GM12878 (cell line): ENCODE measurements at regions not wholly inside any gene's neighbourhood (a gene's known extent, or its start where the extent isn't known, plus 50 kb on each side); places are given as distances from the start of the nearest gene placed in this dataset.

Source experiments
- ATAC-seq: fragments of 200-7000 bp; cut with Tn5 transposase; 3 replicates; pipeline ENCODE4 v1.9.1; 2020; ENCODE audit warnings: mild to moderate bottlenecking, moderate library complexity
- BruUV-seq: library from RNA; stranded (reverse); fragments of 400-500 nt; replicated peaks from 2 replicates; lab custom pipeline; 2021; lab: Mats Ljungman, UMichigan
- CTCF ChIA-PET: fragments of 300-600 bp; sonication (Branson Sonifier 250); formaldehyde crosslinking; extraction: SDS; loops from one replicate; lab custom pipeline; 2021; ENCODE audit warnings: inconsistent platforms; lab: Yijun Ruan, JAX
- POLR2A ChIA-PET: fragments of 350-600 bp; formaldehyde crosslinking; extraction: SDS; loops from one replicate; lab custom pipeline; 2021; ENCODE audit warnings: inconsistent platforms; lab: Charles Lee
- RAD21 ChIA-PET: fragments of 300-600 bp; sonication (Branson Sonifier 250); formaldehyde crosslinking; loops from one replicate; lab custom pipeline; 2023; ENCODE audit warnings: antibody characterized with exemption; ENCODE audit not compliant: unreplicated experiment; lab: Charles Lee
- SMC1A ChIA-PET: fragments of 300-600 bp; sonication (Branson Sonifier 250); formaldehyde crosslinking; loops from one replicate; lab custom pipeline; 2023; ENCODE audit not compliant: unreplicated experiment, uncharacterized antibody; lab: Charles Lee
- DNase-seq: peaks from one replicate; pipeline ENCODE4 v3.0.0-alpha.2; 2011; ENCODE audit warnings: low read depth, low spot score
- FAIRE-seq: peaks from 3 replicates; lab custom pipeline; 2011; peaks lifted over from hg19 to GRCh38; lab: Jason Lieb, UNC
- H2AFZ ChIP-seq: 2 replicates; pipeline ENCODE4 v1.6.0; 2011; ENCODE audit warnings: low read depth, low read length, control low read depth; ENCODE audit not compliant: control insufficient read depth
- H3K27ac ChIP-seq: 2 replicates; pipeline ENCODE4 v1.5.1; 2011; ENCODE audit warnings: control low read depth; ENCODE audit not compliant: control insufficient read depth, insufficient read depth
- H3K27me3 ChIP-seq, 2 experiments: replicated peaks in 1 of 2; 2 replicates each; pipeline versions ENCODE4 v1.6.0 to v1.6.1; 2011; ENCODE audit warnings: low read length in 1 of 2; ENCODE audit not compliant: control insufficient read depth in 2 of 2, insufficient read depth in 2 of 2
- H3K36me3 ChIP-seq, 2 experiments: 2 replicates each; pipeline ENCODE4 v1.5.1; 2011; ENCODE audit warnings: low read length in 1 of 2; ENCODE audit not compliant: control insufficient read depth in 2 of 2, insufficient read depth in 2 of 2
- H3K4me1 ChIP-seq: 2 replicates; pipeline ENCODE4 v1.6.1; 2011; ENCODE audit warnings: mild to moderate bottlenecking, low read length, moderate library complexity, mixed read lengths; ENCODE audit not compliant: control insufficient read depth, insufficient read depth
- H3K4me2 ChIP-seq: 2 replicates; pipeline ENCODE4 v1.6.0; 2011; ENCODE audit warnings: control low read depth; ENCODE audit not compliant: control insufficient read depth, insufficient read depth
- H3K4me3 ChIP-seq: fragments of 200-600 bp; sonication (generic); 2 replicates; pipeline ENCODE4 v1.5.1; 2016
- H3K79me2 ChIP-seq: 2 replicates; pipeline ENCODE4 v1.6.0; 2011; ENCODE audit warnings: low read length; ENCODE audit not compliant: control insufficient read depth, insufficient read depth
- H3K9ac ChIP-seq: 2 replicates; pipeline ENCODE4 v1.8.0; 2011; ENCODE audit warnings: low read length, control low read depth, mixed read lengths; ENCODE audit not compliant: control insufficient read depth, insufficient read depth
- H3K9me3 ChIP-seq: replicated peaks from 3 replicates; pipeline ENCODE4 v1.5.1; 2011; ENCODE audit warnings: mild to moderate bottlenecking, low read length; ENCODE audit not compliant: control insufficient read depth, insufficient read depth
- H4K20me1 ChIP-seq: 2 replicates; pipeline ENCODE4 v1.6.0; 2011; ENCODE audit not compliant: control insufficient read depth, insufficient read depth
- BHLHE40 ChIP-seq, 2 experiments: fragments of 450-650 bp in 1 of 2; IDR thresholded peaks; 2 replicates each; pipeline ENCODE4 v1.6.1; 2011 to 2017; ENCODE audit warnings: low read depth in 2 of 2, borderline replicate concordance in 1 of 2, improper control_type of control experiment in 1 of 2, low read length in 1 of 2, mild to moderate bottlenecking in 1 of 2
- IKZF2 ChIP-seq, 2 experiments: fragments of 450-650 bp; IDR thresholded peaks; 2 replicates each; pipeline ENCODE4 v1.6.1; 2017; ENCODE audit warnings: mild to moderate bottlenecking in 2 of 2, moderate library complexity in 2 of 2
- NFYA ChIP-seq: IDR thresholded peaks from 2 replicates; pipeline ENCODE4 v1.6.1; 2011; ENCODE audit warnings: low read depth, mild to moderate bottlenecking, low read length, improper control_type of control experiment, borderline replicate concordance
- RBBP5 ChIP-seq: fragments of 200-600 bp; sonication (generic); conservative IDR thresholded peaks from 2 replicates; pipeline ENCODE4 v1.6.1; 2016
- SPI1 ChIP-seq: IDR thresholded peaks from 2 replicates; pipeline ENCODE4 v1.6.1; 2011; ENCODE audit warnings: low read depth, mild to moderate bottlenecking, low read length, moderate library complexity, borderline replicate concordance; ENCODE audit not compliant: insufficient read depth
- TBL1XR1 ChIP-seq: IDR thresholded peaks from 2 replicates; pipeline ENCODE4 v1.6.1; 2012; ENCODE audit warnings: low read depth, low read length, improper control_type of control experiment
- WRNIP1 ChIP-seq: IDR thresholded peaks from 2 replicates; pipeline ENCODE4 v1.6.1; 2011; ENCODE audit warnings: low read depth, low read length, improper control_type of control experiment, borderline replicate concordance
- ZNF274 ChIP-seq: IDR thresholded peaks from one replicate; pipeline ENCODE4 v1.8.0; 2011; ENCODE audit not compliant: insufficient read length, insufficient read depth
- ZNF622 ChIP-seq: fragments of 450-650 bp; IDR thresholded peaks from 2 replicates; pipeline ENCODE4 v1.6.1; 2017; ENCODE audit warnings: mild to moderate bottlenecking, inconsistent platforms
- WGBS: methylation state at CpG from one replicate; pipeline ENCODE4 v1.1.6; 2016; ENCODE audit warnings: low lambda C conversion rate; ENCODE audit not compliant: insufficient replicate concordance, insufficient coverage; ENCODE audit errors: missing lambda C conversion rate; 5-methylcytosine and 5-hydroxymethylcytosine counted together
- in situ Hi-C: fragments of 300-500 bp; cut with MboI; formaldehyde crosslinking; loops from 9 replicates; pipeline ENCODE4 v1.14.3; 2018; ENCODE audit warnings: mixed read lengths
- intact Hi-C: fragments of 100-400 bp; cut with micrococcal nuclease; formaldehyde crosslinking; loops from one replicate; pipeline ENCODE4 v1.14.2; 2022; ENCODE audit not compliant: unreplicated experiment

- DNase-seq, result no peak
- ATAC-seq, result no peak
- no peak overlapping the region for H3K4me3 ChIP-seq
- no peak overlapping the region for H3K4me2 ChIP-seq
- CTCF ChIA-PET, result no interaction called here
- in situ Hi-C loops, result no loop called here
- SMC1A ChIA-PET, result no interaction called here
- H3K4me1 ChIP-seq, result no peaks in the 10 kb centered on the region
- RAD21 ChIA-PET, result no interaction called here
- no peaks in the 10 kb centered on the region for H3K9me3 ChIP-seq
- H2AFZ ChIP-seq, result no peak overlapping the region
- TF ChIP-seq TBL1XR1 (no peak), ZNF622 (no peak), NFYA (no peak), SPI1 (no peak), RBBP5 (no peak), WRNIP1 (no peak), IKZF2 (IDR thresholded peaks at IDR 0.05) (no peak), BHLHE40 (IDR thresholded peaks at IDR 0.05; ENCODE audit: borderline replicate concordance in 1 of 2, low read depth in 2 of 2, low read length in 1 of 2) (no peak)
- TF ChIP-seq, all 136 proteins: peak for 0
- intact Hi-C loops, result no loop called here
- BruUV-seq, result no TSS peak
- Histone ChIP-seq H3K9ac (no peak overlapping the region), H3K36me3 (no peaks in the 10 kb centered on the region), H3K27me3 (no peaks in the 10 kb centered on the region), H3K27ac (no peak overlapping the region), H3K79me2 (no peaks in the 10 kb centered on the region), H4K20me1 (no peaks in the 10 kb centered on the region)
- no peak for FAIRE-seq
- 0% methylated on average over 1 of the region's 1 CpG for WGBS
- POLR2A ChIA-PET, result no interaction called here
These were observed 342.7 kb downstream of the TDRD15 start for GRCh38 chr2:21466341-21466927.

GRCh38 chr2:21467280-21467818 is 343.6 kb downstream of the TDRD15 start:
- FAIRE-seq (no peak), ATAC-seq (peak; percentile 29), DNase-seq (no peak)
- no peaks in the 10 kb centered on the region for H3K36me3 ChIP-seq
- in situ Hi-C loops (no loop called here), intact Hi-C loops (no loop called here)
- H4K20me1 ChIP-seq, result no peaks in the 10 kb centered on the region
- no peak overlapping the region for H3K27ac ChIP-seq
- 0% methylated on average over 1 of the region's 1 CpG for WGBS
- no peak overlapping the region for H2AFZ ChIP-seq
- ChIA-PET RAD21 (no interaction called here), SMC1A (interaction anchor here (1.3 kb wide), 1 partner anchor 27 kb away, joined by 3 read pairs; no protein-coding TSS in a partner anchor), POLR2A (interaction anchor here (0.7 kb wide), 1 partner anchor 424 kb away, joined by 4 read pairs; no protein-coding TSS in a partner anchor), CTCF (no interaction called here)
- no peak overlapping the region for H3K4me2 ChIP-seq
- TF ChIP-seq ZNF274 (no peak), SPI1 (peak; percentile 5; the same call in 1 of the 2 replicates)
- no peaks in the 10 kb centered on the region for H3K9me3 ChIP-seq
- no peak overlapping the region for H3K4me3 ChIP-seq
- no peak overlapping the region for H3K9ac ChIP-seq
- no peaks in the 10 kb centered on the region for H3K4me1 ChIP-seq
- H3K27me3 ChIP-seq, result no peaks in the 10 kb centered on the region
- BruUV-seq, result no TSS peak
- no peaks in the 10 kb centered on the region for H3K79me2 ChIP-seq
